ENCODE measurements at regions not wholly inside any gene's neighbourhood (a gene's known extent, or its start where the extent isn't known, plus 50 kb on each side); places are given as distances from the start of the nearest gene placed in this dataset.
A peak's percentile ranks its signal among the peaks of the same experiment; 100 is the strongest.

- H3K27me3 ChIP-seq (ENCODE audit: low read length) = no peaks in the 10 kb centered on the region
- no peaks in the 10 kb centered on the region for H3K4me1 ChIP-seq (ENCODE audit: low read length)
- no peak overlapping the region for H3K4me2 ChIP-seq (ENCODE audit: low read depth, low read length, poor library complexity, severe bottlenecking)
- no peak for DNase-seq
- H3K9me3 ChIP-seq (ENCODE audit: low read length) = no peaks in the 10 kb centered on the region
- no peak overlapping the region for H3K9ac ChIP-seq (ENCODE audit: low read length)
- H3K4me3 ChIP-seq (ENCODE audit: low read length) = no peak overlapping the region
- no peaks in the 10 kb centered on the region for H3K79me2 ChIP-seq (ENCODE audit: low read length)
- H2AFZ ChIP-seq (ENCODE audit: low read length) = no peak overlapping the region
- no peaks in the 10 kb centered on the region for H3K9me2 ChIP-seq (replicated peaks; ENCODE audit: insufficient read depth, low read length)
- no peak overlapping the region for H3K27ac ChIP-seq (ENCODE audit: low read length)
- no peaks in the 10 kb centered on the region for H4K20me1 ChIP-seq (ENCODE audit: insufficient read depth, low read depth, low read length)
- no peaks in the 10 kb centered on the region for H3K36me3 ChIP-seq (ENCODE audit: insufficient read depth, low read length)
Observed at GRCh38 chr2:7357993-7358392, 440.8 kb downstream of the RNF144A start.

- Histone ChIP-seq H3K9me2 (replicated peaks; ENCODE audit: insufficient read depth, low read length) (no peaks in the 10 kb centered on the region), H3K27me3 (ENCODE audit: low read length) (no peaks in the 10 kb centered on the region), H3K27ac (ENCODE audit: low read length) (no peak overlapping the region), H3K9me3 (ENCODE audit: low read length) (no peaks in the 10 kb centered on the region), H3K4me3 (ENCODE audit: low read length) (no peak overlapping the region), H4K20me1 (ENCODE audit: insufficient read depth, low read depth, low read length) (no peaks in the 10 kb centered on the region), H3K4me2 (ENCODE audit: low read depth, low read length, poor library complexity, severe bottlenecking) (no peak overlapping the region), H2AFZ (ENCODE audit: low read length) (no peak overlapping the region), H3K4me1 (ENCODE audit: low read length) (no peaks in the 10 kb centered on the region), H3K79me2 (ENCODE audit: low read length) (no peaks in the 10 kb centered on the region), H3K9ac (ENCODE audit: low read length) (no peak overlapping the region), H3K36me3 (ENCODE audit: insufficient read depth, low read length) (no peaks in the 10 kb centered on the region)
- no peak for DNase-seq
Observed at GRCh38 chr2:7358865-7359447, 441.7 kb downstream of the RNF144A start.

GRCh38 chr2:7363906-7364305 lies 446.7 kb downstream of the RNF144A start:
- H3K4me3 ChIP-seq (ENCODE audit: low read length) = no peak overlapping the region
- H3K9ac ChIP-seq (ENCODE audit: low read length) = no peak overlapping the region
- H3K4me2 ChIP-seq (ENCODE audit: low read depth, low read length, poor library complexity, severe bottlenecking) = no peak overlapping the region
- no peak overlapping the region for H2AFZ ChIP-seq (ENCODE audit: low read length)
- no peak overlapping the region for H3K27ac ChIP-seq (ENCODE audit: low read length)
- no peaks in the 10 kb centered on the region for H3K4me1 ChIP-seq (ENCODE audit: low read length)
- no peaks in the 10 kb centered on the region for H3K36me3 ChIP-seq (ENCODE audit: insufficient read depth, low read length)
- no peaks in the 10 kb centered on the region for H3K27me3 ChIP-seq (ENCODE audit: low read length)
- no peaks in the 10 kb centered on the region for H3K9me3 ChIP-seq (ENCODE audit: low read length)
- DNase-seq = peak; percentile 61
- no peaks in the 10 kb centered on the region for H3K9me2 ChIP-seq (replicated peaks; ENCODE audit: insufficient read depth, low read length)
- H3K79me2 ChIP-seq (ENCODE audit: low read length) = no peaks in the 10 kb centered on the region
- no peaks in the 10 kb centered on the region for H4K20me1 ChIP-seq (ENCODE audit: insufficient read depth, low read depth, low read length)

- Histone ChIP-seq H3K9me2 (replicated peaks; ENCODE audit: insufficient read depth, low read length) (no peaks in the 10 kb centered on the region), H3K79me2 (ENCODE audit: low read length) (no peaks in the 10 kb centered on the region), H3K4me3 (ENCODE audit: low read length) (no peak overlapping the region), H3K36me3 (ENCODE audit: insufficient read depth, low read length) (no peaks in the 10 kb centered on the region), H3K4me2 (ENCODE audit: low read depth, low read length, poor library complexity, severe bottlenecking) (no peak overlapping the region), H3K9ac (ENCODE audit: low read length) (no peak overlapping the region), H3K27me3 (ENCODE audit: low read length) (no peaks in the 10 kb centered on the region), H2AFZ (ENCODE audit: low read length) (no peak overlapping the region), H3K9me3 (ENCODE audit: low read length) (no peaks in the 10 kb centered on the region), H4K20me1 (ENCODE audit: insufficient read depth, low read depth, low read length) (no peaks in the 10 kb centered on the region), H3K4me1 (ENCODE audit: low read length) (no peaks in the 10 kb centered on the region), H3K27ac (ENCODE audit: low read length) (no peak overlapping the region)
- no peak for DNase-seq
Observed at GRCh38 chr2:7368211-7368610, 451.0 kb downstream of the RNF144A start.

DNA sequence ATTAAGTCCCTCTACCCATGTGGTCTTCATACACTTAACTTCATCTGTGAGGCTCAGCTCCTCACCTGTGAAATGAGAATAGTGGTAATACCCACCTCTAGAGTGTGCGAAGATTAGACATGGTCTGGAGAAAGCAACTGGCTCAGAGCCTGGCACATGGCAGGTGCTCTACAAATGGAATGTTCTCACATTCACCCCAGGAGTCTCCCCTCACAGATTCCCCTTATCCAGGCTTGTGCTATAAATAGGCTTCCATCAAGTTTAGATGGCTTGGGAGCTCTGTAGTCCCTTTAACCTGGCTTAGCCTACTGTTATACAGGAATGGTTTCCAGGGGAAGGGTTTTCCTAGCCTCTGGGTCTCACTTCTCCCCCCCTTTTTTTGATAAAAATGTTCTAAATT lies 455.9 kb downstream of the RNF144A start:
- Histone ChIP-seq H3K4me2 (ENCODE audit: low read depth, low read length, poor library complexity, severe bottlenecking) (no peak overlapping the region), H3K36me3 (ENCODE audit: insufficient read depth, low read length) (no peaks in the 10 kb centered on the region), H3K9ac (ENCODE audit: low read length) (no peak overlapping the region), H3K27me3 (ENCODE audit: low read length) (no peaks in the 10 kb centered on the region), H3K79me2 (ENCODE audit: low read length) (no peaks in the 10 kb centered on the region), H3K9me3 (ENCODE audit: low read length) (no peaks in the 10 kb centered on the region), H2AFZ (ENCODE audit: low read length) (no peak overlapping the region), H3K9me2 (replicated peaks; ENCODE audit: insufficient read depth, low read length) (no peaks in the 10 kb centered on the region), H3K27ac (ENCODE audit: low read length) (no peak overlapping the region), H4K20me1 (ENCODE audit: insufficient read depth, low read depth, low read length) (no peaks in the 10 kb centered on the region), H3K4me1 (ENCODE audit: low read length) (no peaks in the 10 kb centered on the region), H3K4me3 (ENCODE audit: low read length) (no peak overlapping the region)
- no peak for DNase-seq

DNA sequence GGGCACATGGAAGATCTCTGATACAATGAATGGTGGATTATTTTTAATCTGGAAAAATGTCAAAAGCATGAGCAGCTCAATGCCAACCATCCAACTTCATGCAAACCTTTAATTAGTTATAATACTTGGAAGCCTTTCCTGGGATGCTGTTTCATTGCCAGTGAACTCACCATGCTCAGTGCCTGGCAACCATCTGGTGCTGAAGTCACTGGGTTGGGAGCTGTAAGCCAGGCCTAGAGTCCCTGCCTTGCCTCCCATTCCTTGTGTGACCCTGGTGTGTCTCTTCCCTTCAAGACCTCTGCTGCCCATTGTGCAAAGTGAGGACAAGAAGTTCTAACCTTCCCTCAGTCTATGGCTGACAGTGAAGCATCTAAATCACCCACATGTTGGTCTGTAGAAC lies 458.7 kb downstream of the RNF144A start:
- H3K79me2 ChIP-seq (ENCODE audit: low read length) = no peaks in the 10 kb centered on the region
- no peaks in the 10 kb centered on the region for H3K9me2 ChIP-seq (replicated peaks; ENCODE audit: insufficient read depth, low read length)
- no peaks in the 10 kb centered on the region for H3K4me1 ChIP-seq (ENCODE audit: low read length)
- no peak overlapping the region for H3K27ac ChIP-seq (ENCODE audit: low read length)
- H3K4me3 ChIP-seq (ENCODE audit: low read length) = no peak overlapping the region
- H3K4me2 ChIP-seq (ENCODE audit: low read depth, low read length, poor library complexity, severe bottlenecking) = no peak overlapping the region
- H4K20me1 ChIP-seq (ENCODE audit: insufficient read depth, low read depth, low read length) = no peaks in the 10 kb centered on the region
- H3K27me3 ChIP-seq (ENCODE audit: low read length) = no peaks in the 10 kb centered on the region
- DNase-seq = no peak
- no peak overlapping the region for H2AFZ ChIP-seq (ENCODE audit: low read length)
- no peaks in the 10 kb centered on the region for H3K36me3 ChIP-seq (ENCODE audit: insufficient read depth, low read length)
- no peaks in the 10 kb centered on the region for H3K9me3 ChIP-seq (ENCODE audit: low read length)
- no peak overlapping the region for H3K9ac ChIP-seq (ENCODE audit: low read length)

DNA sequence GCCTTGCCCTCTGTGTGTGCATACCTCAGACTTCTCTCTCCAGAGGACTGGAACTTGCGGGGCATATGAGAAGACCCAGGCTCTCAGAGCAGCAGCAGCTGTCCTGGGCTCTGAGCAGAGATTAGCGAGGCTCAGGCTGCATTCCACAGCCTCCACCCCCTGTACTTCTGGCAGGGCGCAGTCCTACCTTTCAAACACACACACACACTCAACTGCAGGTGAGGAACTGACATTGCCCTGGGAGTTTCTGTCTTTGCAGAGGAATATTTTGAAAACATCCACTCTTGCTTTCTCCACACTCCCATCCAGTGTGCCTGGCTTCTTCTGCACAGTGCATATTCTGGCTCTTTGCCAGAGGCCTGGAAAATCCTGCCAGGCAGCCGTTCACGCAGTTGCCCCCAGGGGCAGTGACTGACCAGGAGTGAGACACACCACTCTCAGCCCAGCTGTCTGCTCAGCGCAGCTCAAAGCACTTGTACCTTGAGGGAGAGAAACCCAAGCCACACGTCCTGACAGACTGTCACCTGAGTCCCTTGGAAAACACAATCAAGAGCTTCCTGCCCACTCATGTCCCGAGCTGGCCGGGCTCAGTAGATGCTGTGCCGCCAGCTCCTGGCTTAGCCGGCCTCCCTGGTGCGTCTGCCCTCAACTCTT lies 460.8 kb downstream of the RNF144A start:
- no peaks in the 10 kb centered on the region for H3K27me3 ChIP-seq (ENCODE audit: low read length)
- no peaks in the 10 kb centered on the region for H4K20me1 ChIP-seq (ENCODE audit: insufficient read depth, low read depth, low read length)
- no peak overlapping the region for H3K4me3 ChIP-seq (ENCODE audit: low read length)
- no peaks in the 10 kb centered on the region for H3K79me2 ChIP-seq (ENCODE audit: low read length)
- no peaks in the 10 kb centered on the region for H3K36me3 ChIP-seq (ENCODE audit: insufficient read depth, low read length)
- H3K9me2 ChIP-seq (replicated peaks; ENCODE audit: insufficient read depth, low read length) = no peaks in the 10 kb centered on the region
- H3K9me3 ChIP-seq (ENCODE audit: low read length) = no peaks in the 10 kb centered on the region
- DNase-seq = no peak
- H3K27ac ChIP-seq (ENCODE audit: low read length) = no peak overlapping the region
- no peaks in the 10 kb centered on the region for H3K4me1 ChIP-seq (ENCODE audit: low read length)
- H3K4me2 ChIP-seq (ENCODE audit: low read depth, low read length, poor library complexity, severe bottlenecking) = no peak overlapping the region
- H2AFZ ChIP-seq (ENCODE audit: low read length) = no peak overlapping the region
- H3K9ac ChIP-seq (ENCODE audit: low read length) = no peak overlapping the region

GRCh38 chr2:7378591-7378990 lies 461.4 kb downstream of the RNF144A start:
- Histone ChIP-seq H3K4me1 (ENCODE audit: low read length) (no peaks in the 10 kb centered on the region), H2AFZ (ENCODE audit: low read length) (no peak overlapping the region), H4K20me1 (ENCODE audit: insufficient read depth, low read depth, low read length) (no peaks in the 10 kb centered on the region), H3K4me2 (ENCODE audit: low read depth, low read length, poor library complexity, severe bottlenecking) (no peak overlapping the region), H3K79me2 (ENCODE audit: low read length) (no peaks in the 10 kb centered on the region), H3K27me3 (ENCODE audit: low read length) (no peaks in the 10 kb centered on the region), H3K9ac (ENCODE audit: low read length) (no peak overlapping the region), H3K36me3 (ENCODE audit: insufficient read depth, low read length) (no peaks in the 10 kb centered on the region), H3K27ac (ENCODE audit: low read length) (no peak overlapping the region), H3K4me3 (ENCODE audit: low read length) (no peak overlapping the region), H3K9me3 (ENCODE audit: low read length) (no peaks in the 10 kb centered on the region), H3K9me2 (replicated peaks; ENCODE audit: insufficient read depth, low read length) (no peaks in the 10 kb centered on the region)
- no peak for DNase-seq

All from Karpas-422 (cell line).